SK-N-SH (cell line): ENCODE measurements at regions not wholly inside any gene's neighbourhood (a gene's known extent, or its start where the extent isn't known, plus 50 kb on each side); places are given as distances from the start of the nearest gene placed in this dataset.

Experiments used
- CTCF ChIA-PET: fragments of 300-600, 350-600 bp; formaldehyde crosslinking; extraction: SDS; loops from one replicate; lab custom pipeline; 2021; lab: Yijun Ruan, JAX
- POLR2A ChIA-PET: fragments of 350-600 bp; sonication (Branson Sonifier 250); formaldehyde crosslinking; extraction: SDS; loops from one replicate; lab custom pipeline; 2020; ENCODE audit warnings: antibody characterized with exemption, inconsistent platforms; lab: Yijun Ruan, JAX
- DNase-seq: peaks from one replicate; pipeline ENCODE4 v3.0.0; 2012
- H2AFZ ChIP-seq: fragments of 200-600 bp; sonication (generic); 2 replicates; pipeline ENCODE4 v1.8.1; 2016; ENCODE audit warnings: antibody characterized with exemption, mild to moderate bottlenecking, low read depth
- H3F3A ChIP-seq: fragments of 200-600 bp; sonication (generic); replicated peaks from 2 replicates; pipeline ENCODE3; 2016; ENCODE audit warnings: antibody characterized with exemption, mild to moderate bottlenecking; ENCODE audit not compliant: insufficient read depth
- H3K27ac ChIP-seq, 2 experiments: fragments of 200-500 bp in 1 of 2; fragments of 200-600 bp in 1 of 2; sonication (Bioruptor generic) in 1 of 2; sonication (generic), shearing (Covaris generic) in 1 of 2; 2 replicates each; pipeline versions ENCODE4 v1.5.1 to v1.6.1; 2014 to 2016; ENCODE audit warnings: low read depth in 2 of 2, inconsistent platforms in 1 of 2, low read length in 1 of 2, mild to moderate bottlenecking in 1 of 2, mixed read lengths in 1 of 2
- H3K27me3 ChIP-seq: fragments of 200-600 bp; sonication (generic), shearing (Covaris generic); 2 replicates; pipeline ENCODE4 v1.6.1; 2016; ENCODE audit warnings: mixed run types; ENCODE audit not compliant: insufficient read depth
- H3K36me3 ChIP-seq, 2 experiments: fragments of 200-500 bp in 1 of 2; fragments of 200-600 bp in 1 of 2; sonication (Bioruptor generic) in 1 of 2; sonication (generic) in 1 of 2; replicated peaks in 1 of 2; 2 replicates each; pipeline versions ENCODE3 to v1.5.1; 2014 to 2016; ENCODE audit warnings: low read length in 1 of 2, mild to moderate bottlenecking in 1 of 2; ENCODE audit not compliant: insufficient read depth in 2 of 2, control insufficient read depth in 1 of 2
- H3K4me1 ChIP-seq, 2 experiments: fragments of 200-500 bp in 1 of 2; fragments of 200-600 bp in 1 of 2; sonication (Bioruptor generic) in 1 of 2; sonication (generic), shearing (Covaris generic) in 1 of 2; 2 replicates each; pipeline versions ENCODE4 v1.5.1 to v1.6.1; 2014 to 2016; ENCODE audit warnings: low read depth in 1 of 2, low read length in 1 of 2, mixed run types in 1 of 2; ENCODE audit not compliant: insufficient read depth in 2 of 2, control insufficient read depth in 1 of 2
- H3K4me2 ChIP-seq: fragments of 200-600 bp; sonication (generic), shearing (Covaris generic); 2 replicates; pipeline ENCODE4 v1.6.1; 2017; ENCODE audit warnings: mixed run types
- H3K4me3 ChIP-seq, 2 experiments: fragments of 200-500 bp in 1 of 2; fragments of 200-600 bp in 1 of 2; sonication (Bioruptor generic) in 1 of 2; sonication (generic), shearing (Covaris generic) in 1 of 2; 2 replicates each; pipeline versions ENCODE4 v1.5.1 to v1.8.1; 2014 to 2016; ENCODE audit warnings: low read depth in 2 of 2, inconsistent platforms in 1 of 2, low read length in 1 of 2, mild to moderate bottlenecking in 1 of 2, mixed read lengths in 1 of 2, moderate library complexity in 1 of 2
- H3K79me2 ChIP-seq: fragments of 200-600 bp; sonication (generic); 2 replicates; pipeline ENCODE4 v1.8.1; 2017; ENCODE audit warnings: mild to moderate bottlenecking; ENCODE audit not compliant: insufficient read depth
- H3K9ac ChIP-seq: fragments of 200-600 bp; sonication (generic); 2 replicates; pipeline ENCODE4 v1.6.1; 2017; ENCODE audit warnings: mixed run types
- H3K9me2 ChIP-seq: fragments of 200-600 bp; sonication (generic); 2 replicates; pipeline ENCODE4 v1.6.1; 2017; ENCODE audit warnings: mixed run types
- H3K9me3 ChIP-seq: fragments of 200-600 bp; sonication (generic); 2 replicates; pipeline ENCODE4 v1.6.1; 2017; ENCODE audit warnings: mixed run types, mild to moderate bottlenecking, moderate library complexity
- H4K20me1 ChIP-seq: fragments of 200-600 bp; sonication (generic); 2 replicates; pipeline ENCODE4 v1.6.1; 2017; ENCODE audit warnings: mild to moderate bottlenecking, mixed run types; ENCODE audit not compliant: insufficient read depth
- EP300 ChIP-seq, 2 experiments: IDR thresholded peaks; 2 replicates each; pipeline versions ENCODE4 v1.4.0 to v1.6.1; 2012; ENCODE audit warnings: borderline replicate concordance in 1 of 2, low read depth in 1 of 2, low read length in 1 of 2
- FOXM1 ChIP-seq: IDR thresholded peaks from 2 replicates; pipeline ENCODE4 v1.4.0; 2012; ENCODE audit warnings: low read depth, mild to moderate bottlenecking
- GABPA ChIP-seq: IDR thresholded peaks from 2 replicates; pipeline ENCODE4 v1.4.0; 2012; ENCODE audit warnings: low read depth, mild to moderate bottlenecking
- MEF2A ChIP-seq: IDR thresholded peaks from 2 replicates; pipeline ENCODE4 v1.4.0; 2012; ENCODE audit warnings: low read depth, borderline replicate concordance
- MXI1 ChIP-seq: IDR thresholded peaks from 2 replicates; pipeline ENCODE4 v1.6.1; 2012; ENCODE audit warnings: mild to moderate bottlenecking, low read depth, low read length, improper control_type of control experiment
- PBX3 ChIP-seq: IDR thresholded peaks from 2 replicates; pipeline ENCODE4; 2012
- TAF1 ChIP-seq: IDR thresholded peaks from 2 replicates; pipeline ENCODE4 v1.6.1; 2012; ENCODE audit warnings: low read depth, mild to moderate bottlenecking, low read length, moderate library complexity, borderline replicate concordance
- WGBS: methylation state at CpG from one replicate; pipeline ENCODE4 v1.1.6; 2017; ENCODE audit warnings: low lambda C conversion rate; 5-methylcytosine and 5-hydroxymethylcytosine counted together
- TF ChIP-seq, protein P1 (sequence below): fragments of 200-600 bp; sonication (generic); IDR thresholded peaks from 2 replicates; pipeline ENCODE4 v1.6.1; 2017; ENCODE audit warnings: antibody characterized with exemption, mild to moderate bottlenecking, moderate library complexity

- TF ChIP-seq, protein P1, sequence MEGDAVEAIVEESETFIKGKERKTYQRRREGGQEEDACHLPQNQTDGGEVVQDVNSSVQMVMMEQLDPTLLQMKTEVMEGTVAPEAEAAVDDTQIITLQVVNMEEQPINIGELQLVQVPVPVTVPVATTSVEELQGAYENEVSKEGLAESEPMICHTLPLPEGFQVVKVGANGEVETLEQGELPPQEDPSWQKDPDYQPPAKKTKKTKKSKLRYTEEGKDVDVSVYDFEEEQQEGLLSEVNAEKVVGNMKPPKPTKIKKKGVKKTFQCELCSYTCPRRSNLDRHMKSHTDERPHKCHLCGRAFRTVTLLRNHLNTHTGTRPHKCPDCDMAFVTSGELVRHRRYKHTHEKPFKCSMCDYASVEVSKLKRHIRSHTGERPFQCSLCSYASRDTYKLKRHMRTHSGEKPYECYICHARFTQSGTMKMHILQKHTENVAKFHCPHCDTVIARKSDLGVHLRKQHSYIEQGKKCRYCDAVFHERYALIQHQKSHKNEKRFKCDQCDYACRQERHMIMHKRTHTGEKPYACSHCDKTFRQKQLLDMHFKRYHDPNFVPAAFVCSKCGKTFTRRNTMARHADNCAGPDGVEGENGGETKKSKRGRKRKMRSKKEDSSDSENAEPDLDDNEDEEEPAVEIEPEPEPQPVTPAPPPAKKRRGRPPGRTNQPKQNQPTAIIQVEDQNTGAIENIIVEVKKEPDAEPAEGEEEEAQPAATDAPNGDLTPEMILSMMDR, result no peak
- no peak for TF ChIP-seq EP300 (IDR thresholded peaks at IDR 0.05; ENCODE audit: borderline replicate concordance in 1 of 2, low read depth in 1 of 2, low read length in 1 of 2)
Observed at GRCh38 chr20:48017992-48018391, 232.7 kb upstream of the SULF2 start (continued).

- Histone ChIP-seq H3K9me2 (no peaks in the 10 kb centered on the region), H3K9me3 (no peaks in the 10 kb centered on the region), H3K9ac (no peak overlapping the region), H3K4me2 (no peak overlapping the region), H4K20me1 (no peaks in the 10 kb centered on the region), H3K4me1 (no peaks in the 10 kb centered on the region; a peak in 1 of 4 replicates), H3K36me3 (no peaks in the 10 kb centered on the region), H3K27me3 (no peaks in the 10 kb centered on the region), H3F3A (no peaks in the 10 kb centered on the region), H3K4me3 (no peak overlapping the region), H3K79me2 (no peaks in the 10 kb centered on the region), H3K27ac (peak overlapping the region in 1 of 2 experiments; percentile 65; a peak in 1 of 4 replicates), H2AFZ (no peak overlapping the region)
- TF ChIP-seq GABPA (no peak), PBX3 (no peak), MEF2A (no peak)
- DNase-seq, result no peak
- 37% methylated on average over 2 of the region's 2 CpGs for WGBS
- ChIA-PET CTCF (no interaction called here), POLR2A (no interaction called here)
Observed at GRCh38 chr20:48017509-48017908, 232.2 kb upstream of the SULF2 start.

DNA sequence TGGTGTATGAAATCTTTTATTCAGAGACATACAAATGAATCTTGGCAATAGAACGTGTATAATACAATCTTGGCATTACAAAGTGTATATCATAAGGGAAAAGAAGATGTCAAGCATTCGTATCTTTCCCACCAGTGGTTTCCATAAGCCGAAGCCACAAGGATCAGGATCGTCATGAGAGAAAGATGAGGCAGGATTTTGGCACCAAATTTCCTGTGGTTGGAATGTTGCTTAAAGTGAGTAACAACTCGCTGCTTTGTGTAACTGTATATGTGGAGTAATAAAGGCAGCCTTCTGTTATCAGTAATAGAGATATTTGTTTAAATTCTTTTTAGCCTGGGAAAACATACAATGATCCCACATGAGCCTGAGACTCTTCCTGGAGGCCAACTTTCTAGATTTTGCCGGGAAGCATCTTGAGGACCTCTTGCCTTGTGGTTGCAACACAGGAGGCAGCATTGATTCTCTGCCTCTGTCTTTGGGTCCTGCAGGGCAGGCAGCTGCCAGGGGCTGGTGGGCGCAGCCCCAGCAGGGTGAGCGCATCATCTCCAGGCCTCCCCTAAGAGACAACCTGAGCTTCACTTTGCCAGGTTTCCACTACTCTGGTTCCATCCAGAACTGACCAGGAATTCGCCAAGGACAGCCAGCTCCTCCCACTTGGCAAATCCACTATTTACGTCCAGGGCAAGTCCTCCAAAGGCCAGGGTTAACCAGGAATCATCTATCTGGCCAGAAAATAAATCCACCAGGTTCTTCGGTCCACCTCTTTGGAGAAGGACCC, 230.9 kb upstream of the SULF2 start:
- Histone ChIP-seq H3K27me3 (no peaks in the 10 kb centered on the region), H3K9me2 (no peaks in the 10 kb centered on the region), H3K27ac (peak overlapping the region in 1 of 2 experiments; percentile 65; a peak in 2 of 4 replicates), H3K9ac (no peak overlapping the region; the same call in 1 of the 2 replicates), H3K4me3 (no peak overlapping the region), H3K79me2 (no peaks in the 10 kb centered on the region), H4K20me1 (no peaks in the 10 kb centered on the region), H3K36me3 (no peaks in the 10 kb centered on the region), H2AFZ (no peak overlapping the region), H3K9me3 (no peaks in the 10 kb centered on the region), H3K4me1 (no peaks in the 10 kb centered on the region; a peak in 1 of 4 replicates), H3K4me2 (no peak overlapping the region), H3F3A (no peaks in the 10 kb centered on the region)
- TF ChIP-seq FOXM1, result no peak
- no peak for TF ChIP-seq TAF1
- TF ChIP-seq MXI1, result no peak
- no peak for TF ChIP-seq EP300 (IDR thresholded peaks at IDR 0.05; ENCODE audit: borderline replicate concordance in 1 of 2, low read depth in 1 of 2, low read length in 1 of 2)
- ChIA-PET CTCF (no interaction called here), POLR2A (no interaction called here)
- 40% methylated on average over 10 of the region's 11 CpGs for WGBS
- no peak for DNase-seq
